Body of pancreas (tissue), 4 donors: ENCODE measurements at regions not wholly inside any gene's neighbourhood (a gene's known extent, or its start where the extent isn't known, plus 50 kb on each side); places are given as distances from the start of the nearest gene placed in this dataset.

Experiments
- CTCF ChIP-seq, 7 experiments: fragments of 450-650 bp in 4 of 7; fragments of 200-600 bp in 3 of 7; sonication (generic) in 3 of 7; IDR thresholded peaks; one replicate each; pipeline ENCODE4 v1.5.1; 2016 to 2019; ENCODE audit warnings: antibody characterized with exemption in 7 of 7
- POLR2A ChIP-seq, 3 donors: fragments of 450-650 bp; IDR thresholded peaks; one replicate each; pipeline ENCODE4 v1.6.1; 2016; ENCODE audit warnings: antibody characterized with exemption in 3 of 3, mild to moderate bottlenecking in 2 of 3

GRCh38 chr14:101495284-101495683 lies 66.0 kb upstream of the DIO3 start:
- TF ChIP-seq CTCF (IDR thresholded peaks at IDR 0.05), result no peak
- no peak for TF ChIP-seq POLR2A (IDR thresholded peaks at IDR 0.05)
